Kidney glomerular epithelial cell (primary cell): ENCODE measurements at regions not wholly inside any gene's neighbourhood (a gene's known extent, or its start where the extent isn't known, plus 50 kb on each side); places are given as distances from the start of the nearest gene placed in this dataset.
"Not testable (repeated sequence)": the region's sequence is repeated elsewhere in the genome, so short reads cannot be mapped to it uniquely, and the experiment has no call there.

ENCODE experiments used
- DNase-seq: peaks from one replicate; lab custom pipeline; 2025; lab: John Stamatoyannopoulos, UW

- no peak for DNase-seq
These were observed 382.7 kb downstream of the RPS24 start for GRCh38 chr10:78416031-78417011.

- no peak for DNase-seq
These were observed 384.0 kb downstream of the RPS24 start for GRCh38 chr10:78417425-78418370.

DNA sequence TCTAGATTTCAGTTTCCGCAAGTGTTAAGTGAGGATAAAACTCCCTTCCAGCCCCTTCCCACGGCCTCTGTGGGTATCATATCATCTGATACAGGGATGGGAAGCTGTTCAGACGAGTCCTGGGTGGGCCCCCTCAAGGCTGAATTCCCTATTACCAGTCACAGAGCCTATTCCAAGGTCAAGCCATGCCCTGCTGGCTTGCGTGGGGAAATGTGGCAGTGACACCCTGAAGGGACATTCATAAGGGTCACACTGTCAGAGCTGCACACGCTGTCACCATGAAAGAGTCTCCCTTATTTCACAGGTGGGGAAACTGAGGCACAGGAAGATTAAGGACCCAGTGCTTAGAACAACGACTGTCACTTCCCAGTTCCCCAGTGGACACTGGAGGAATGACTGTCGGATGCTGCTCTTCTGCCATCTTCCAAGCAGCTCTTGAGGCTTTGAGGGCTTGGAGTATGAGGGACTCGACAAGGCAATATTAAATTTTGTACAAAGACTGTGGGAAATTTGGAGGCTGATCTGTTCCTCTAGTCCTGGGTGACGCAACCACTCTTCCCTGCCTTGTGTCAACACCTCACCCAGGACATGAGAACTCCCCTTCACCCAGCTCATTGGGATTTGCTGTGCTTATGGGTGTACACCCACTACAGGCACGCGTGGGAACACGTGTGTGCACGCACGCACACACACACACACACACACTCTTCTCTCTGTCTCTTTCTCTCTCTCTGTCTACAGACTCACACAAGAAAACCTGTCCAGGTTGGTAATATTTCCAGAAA is 386.0 kb downstream of the RPS24 start:
- no peak for DNase-seq

DNA sequence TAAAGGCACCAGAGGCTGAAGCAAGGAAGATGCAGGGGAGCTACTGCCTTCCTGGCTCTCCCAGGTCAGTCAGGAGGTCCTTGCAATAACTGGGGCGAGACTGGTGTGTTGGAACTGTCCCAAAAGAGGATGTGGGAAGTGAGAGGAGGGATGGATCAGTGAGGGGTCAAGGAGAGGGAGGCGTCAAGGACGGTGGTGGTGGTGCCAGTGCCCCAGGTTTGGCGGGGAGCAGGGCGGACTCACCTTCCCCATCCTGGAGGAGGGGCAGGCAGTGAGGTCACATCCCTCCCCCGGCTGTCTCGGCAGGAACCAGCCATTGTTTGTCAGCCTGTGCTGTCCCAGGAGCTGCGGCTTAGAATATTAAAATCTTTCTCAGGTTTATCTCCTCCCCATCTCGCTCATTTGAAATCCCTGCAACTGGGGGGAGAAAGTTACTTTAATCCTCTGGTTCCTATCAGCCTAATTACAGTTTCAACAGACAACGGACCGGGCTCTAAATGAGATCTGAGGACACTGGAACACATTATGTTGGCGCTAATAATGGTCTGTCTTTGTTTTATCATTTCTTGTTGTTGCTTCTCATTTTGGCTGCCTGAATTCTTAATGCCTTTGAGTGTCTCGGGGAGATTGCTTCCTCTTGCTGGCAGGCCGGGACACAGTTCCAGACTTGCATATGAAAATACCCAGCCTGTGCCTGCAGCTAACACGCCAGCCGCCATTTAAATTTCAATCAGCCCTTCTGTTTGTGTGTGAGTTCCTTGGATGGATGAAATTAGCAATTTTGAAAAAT is 387.5 kb downstream of the RPS24 start:
- no peak for DNase-seq

- DNase-seq: not testable (repeated sequence)
These were observed 390.4 kb downstream of the RPS24 start for GRCh38 chr10:78424050-78424449.

GRCh38 chr10:78424723-78425122 is 391.1 kb downstream of the RPS24 start:
- no peak for DNase-seq

- DNase-seq: no peak
These were observed 392.5 kb downstream of the RPS24 start for GRCh38 chr10:78426181-78426580.

DNA sequence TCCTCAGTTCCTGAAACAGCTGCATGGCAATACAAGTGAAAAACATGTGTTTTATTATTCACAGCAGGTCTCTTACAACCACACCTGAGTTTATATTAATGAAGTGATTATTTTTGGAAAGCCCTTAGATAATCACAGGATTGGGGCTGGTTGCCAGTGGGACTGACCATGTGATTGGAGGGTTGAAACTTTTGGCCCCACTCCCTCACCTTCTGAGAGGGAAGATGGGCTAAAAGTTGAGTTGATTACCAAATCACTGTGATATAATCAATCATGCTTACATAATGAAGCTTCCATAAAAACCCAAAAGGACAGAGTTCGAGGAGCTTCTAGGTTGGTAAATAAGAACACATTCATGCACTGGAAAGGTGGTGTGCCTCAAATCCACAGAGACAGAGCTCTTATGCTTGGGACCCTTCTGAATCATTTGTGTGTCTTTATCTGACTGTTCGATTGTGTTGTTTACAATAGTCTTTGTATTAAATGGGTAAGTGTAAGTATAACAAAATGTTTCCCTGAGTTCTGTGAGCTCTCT is 393.9 kb downstream of the RPS24 start:
- DNase-seq: no peak

DNA sequence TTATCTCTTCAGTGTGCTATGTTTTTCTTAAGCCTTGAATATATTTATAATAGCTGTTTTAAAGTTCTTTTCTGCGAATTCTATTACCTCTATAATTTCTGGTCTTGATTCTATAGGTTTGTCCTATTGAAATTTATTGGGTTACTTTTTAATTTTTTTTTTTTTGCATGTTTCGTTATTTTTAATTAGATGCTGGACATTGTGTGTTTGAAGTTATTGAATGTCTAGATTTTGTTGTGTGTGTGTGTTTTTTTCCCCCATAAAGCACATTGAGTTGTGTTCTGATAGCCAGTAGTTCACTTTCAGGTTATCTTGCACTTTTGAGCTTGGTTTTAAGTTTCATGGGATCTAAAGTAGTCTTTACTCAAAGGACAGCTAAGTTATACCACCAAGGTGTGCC is 394.9 kb downstream of the RPS24 start:
- DNase-seq: no peak

GRCh38 chr10:78429984-78430383 is 396.3 kb downstream of the RPS24 start:
- no peak for DNase-seq

DNA sequence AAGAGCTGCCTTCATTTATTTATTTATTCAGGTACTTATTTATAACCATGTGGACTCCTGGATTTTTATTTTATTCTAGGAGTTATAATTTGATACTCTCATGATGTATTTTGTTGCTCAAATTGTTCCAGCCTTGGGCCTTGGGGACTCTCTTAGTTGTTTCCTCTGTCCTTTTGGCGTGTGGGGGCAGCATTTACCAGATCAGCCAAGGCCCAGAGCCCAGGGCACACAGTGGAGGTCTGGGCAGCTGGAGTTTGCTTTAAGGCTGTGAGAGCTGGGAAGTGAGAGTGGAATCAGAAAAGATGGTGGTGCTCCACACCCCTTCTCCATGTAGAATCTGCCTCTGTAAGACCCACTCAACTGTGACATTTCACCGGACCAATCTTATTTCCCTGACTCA is 398.9 kb downstream of the RPS24 start:
- no peak for DNase-seq

DNA sequence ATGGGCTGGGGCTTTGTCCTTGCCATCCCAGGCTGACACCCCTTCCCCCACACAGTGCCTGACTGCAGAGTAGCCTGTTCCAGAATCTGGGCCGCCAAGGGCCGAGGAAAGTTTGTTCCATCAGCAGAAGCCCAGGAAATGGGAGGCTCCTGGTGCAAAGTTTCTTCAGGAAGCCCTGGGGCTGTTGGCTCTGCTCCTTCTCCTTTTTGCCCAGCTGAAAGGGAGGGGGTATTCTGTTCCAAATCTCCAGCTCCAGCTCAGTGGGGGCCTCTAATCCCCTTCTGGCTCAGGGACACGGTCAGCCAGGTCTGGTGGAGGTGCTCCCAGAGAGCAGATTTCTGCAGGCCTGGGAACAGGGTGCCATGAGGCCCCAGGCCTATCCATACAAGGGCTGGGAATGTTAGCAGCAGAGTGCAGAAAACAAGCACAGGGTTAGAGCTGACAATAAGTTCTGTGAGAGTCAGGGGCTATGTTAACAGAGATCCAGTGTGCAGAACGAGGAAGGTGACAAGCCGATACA is 399.5 kb downstream of the RPS24 start:
- DNase-seq: no peak

DNA sequence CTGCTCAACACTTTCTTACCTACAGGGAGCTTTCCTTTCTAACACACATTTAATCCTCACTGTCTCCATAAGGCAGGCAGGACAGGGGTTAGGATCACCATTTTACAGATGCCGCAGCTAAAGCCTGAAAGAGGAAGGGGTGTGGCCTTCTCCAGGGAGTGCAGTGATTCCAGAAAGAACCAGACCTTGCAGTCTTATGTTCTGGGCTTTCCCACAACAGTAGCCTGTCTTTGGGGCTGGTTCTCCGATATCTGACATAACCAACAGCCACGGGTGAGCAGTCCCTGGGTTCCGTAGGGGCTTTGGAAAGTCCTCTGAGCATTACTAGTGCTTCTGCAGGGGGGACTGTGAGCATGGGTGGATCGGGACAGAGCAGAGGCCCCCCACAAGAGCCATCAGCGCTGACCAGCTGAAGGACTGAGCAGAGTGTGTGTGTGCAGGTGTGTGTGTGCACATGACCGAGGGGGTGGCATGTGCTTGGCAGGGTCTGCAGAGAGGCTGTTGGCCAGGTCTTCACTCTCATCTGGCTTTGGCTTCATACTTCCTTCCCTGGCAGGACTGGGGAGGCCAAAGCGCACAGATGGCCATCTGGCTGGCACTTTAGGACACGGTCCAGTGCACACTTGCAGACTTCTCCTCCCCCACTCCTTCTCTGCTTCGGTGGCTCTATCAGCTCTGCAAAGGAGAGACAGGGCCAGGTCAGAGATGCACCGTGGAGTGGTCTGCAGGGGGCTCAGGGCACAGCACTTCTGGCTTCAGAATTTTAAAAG is 400.3 kb downstream of the RPS24 start:
- DNase-seq: no peak

GRCh38 chr10:78434886-78435285 is 401.2 kb downstream of the RPS24 start:
- no peak for DNase-seq

- no peak for DNase-seq
These were observed 402.0 kb downstream of the RPS24 start for GRCh38 chr10:78435484-78436221.

DNA sequence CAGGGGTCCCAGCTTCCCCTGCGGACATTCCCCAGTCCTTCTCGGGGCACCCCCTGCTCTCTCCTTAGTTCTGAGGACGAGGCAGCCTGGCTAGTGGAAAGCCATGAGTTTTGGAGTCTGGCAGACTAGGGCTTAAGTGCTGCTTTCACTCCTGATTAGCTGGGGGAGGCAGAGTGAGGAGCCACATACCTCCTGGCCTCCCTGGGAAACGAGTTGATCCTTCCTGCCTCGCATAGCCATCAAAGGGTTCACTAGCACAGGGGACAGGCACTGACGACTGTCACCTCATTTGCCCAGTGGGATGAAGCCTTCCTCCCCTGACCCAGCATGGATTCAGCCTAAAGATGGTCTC is 402.5 kb downstream of the RPS24 start:
- DNase-seq: no peak

DNA sequence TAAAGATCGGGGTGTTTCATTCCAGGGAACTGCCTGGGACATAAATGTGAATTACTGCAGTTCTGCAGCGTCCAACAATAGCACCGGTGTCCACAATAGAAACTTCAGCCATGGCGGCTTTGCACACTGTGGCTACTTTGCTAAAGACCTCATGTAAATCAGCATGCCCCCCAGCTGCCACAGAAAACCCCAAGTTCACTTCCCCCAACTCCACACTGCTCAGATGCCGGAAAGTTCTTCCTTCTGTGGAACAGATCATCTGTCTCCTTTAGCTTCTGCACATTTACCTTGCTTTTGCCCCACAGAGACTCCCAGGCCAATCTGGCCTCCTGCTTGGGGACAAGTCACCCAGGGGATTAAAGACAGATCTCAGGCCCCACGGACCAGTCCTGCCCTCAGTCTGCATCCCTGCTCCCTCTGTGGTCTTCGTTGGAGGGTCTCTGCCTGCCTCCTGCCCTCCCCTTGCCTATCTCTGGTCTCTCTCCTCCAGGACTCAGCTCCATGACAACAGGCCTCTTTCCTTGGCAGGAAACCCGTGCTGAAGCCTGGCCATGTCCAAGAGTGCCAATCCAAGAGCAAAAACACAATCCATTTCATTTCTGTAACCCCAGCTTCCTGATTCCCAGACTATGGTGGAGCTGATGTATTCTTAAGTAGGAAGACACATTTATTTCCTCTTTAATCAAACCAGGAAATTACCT is 403.2 kb downstream of the RPS24 start:
- no peak for DNase-seq

DNA sequence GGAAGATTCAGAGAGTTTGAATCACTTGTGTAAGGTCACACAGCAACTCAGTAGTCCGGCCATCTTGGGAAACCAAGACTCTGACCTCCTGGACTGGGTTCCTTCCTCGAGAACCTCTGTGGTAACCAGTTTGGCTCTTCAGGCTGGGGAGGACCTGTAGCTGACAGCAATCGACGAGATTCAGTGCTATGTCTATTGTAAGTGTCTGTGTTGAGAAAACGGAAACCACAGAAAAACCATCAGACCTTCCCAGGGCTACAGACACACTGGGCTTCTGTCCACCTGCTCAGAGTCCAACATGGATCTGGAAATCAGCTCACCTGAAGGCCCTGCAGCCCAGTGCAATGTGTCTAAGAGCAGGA is 403.7 kb downstream of the RPS24 start:
- no peak for DNase-seq
